Left ventricle myocardium inferior (tissue), 1 donor: ENCODE measurements at regions not wholly inside any gene's neighbourhood (a gene's known extent, or its start where the extent isn't known, plus 50 kb on each side); places are given as distances from the start of the nearest gene placed in this dataset.
"Not testable (repeated sequence)": the region's sequence is repeated elsewhere in the genome, so short reads cannot be mapped to it uniquely, and the experiment has no call there.

Experiments
- DNase-seq: peaks from one replicate; pipeline ENCODE4 v3.0.0-alpha.2; 2020
- H3K27ac ChIP-seq: fragments of 200-600 bp; replicated peaks from 2 replicates; pipeline ENCODE4 v1.8.0; 2021
- H3K27me3 ChIP-seq: fragments of 200-600 bp; 2 replicates; pipeline ENCODE4 v1.8.0; 2021; ENCODE audit warnings: low read depth
- H3K36me3 ChIP-seq: fragments of 200-600 bp; 2 replicates; pipeline ENCODE4 v1.8.0; 2021
- H3K4me1 ChIP-seq: fragments of 200-600 bp; 2 replicates; pipeline ENCODE4 v1.8.0; 2021
- H3K4me3 ChIP-seq: fragments of 200-600 bp; 2 replicates; pipeline ENCODE4 v1.8.0; 2021; ENCODE audit warnings: mild to moderate bottlenecking, moderate library complexity
- H3K9me3 ChIP-seq: fragments of 200-600 bp; replicated peaks from 2 replicates; pipeline ENCODE4 v1.8.0; 2021
- intact Hi-C: fragments of 100-400 bp; cut with micrococcal nuclease; formaldehyde crosslinking; loops from one replicate; pipeline ENCODE4 v1.11.0; 2022
- TF ChIP-seq, protein P1 (sequence below): fragments of 200-600 bp; IDR thresholded peaks from 2 replicates; pipeline ENCODE4 v1.8.0; 2021; ENCODE audit warnings: antibody characterized with exemption, mild to moderate bottlenecking, borderline replicate concordance
- donor health status: DM: no; HTN: yes; CAD: no; lungs with severe emphysema.

- intact Hi-C loops, result no loop called here
- H3K4me3 ChIP-seq, result no peak overlapping the region
- H3K9me3 ChIP-seq, result no peaks in the 10 kb centered on the region
- no peaks in the 10 kb centered on the region for H3K4me1 ChIP-seq
- TF ChIP-seq, protein P1, sequence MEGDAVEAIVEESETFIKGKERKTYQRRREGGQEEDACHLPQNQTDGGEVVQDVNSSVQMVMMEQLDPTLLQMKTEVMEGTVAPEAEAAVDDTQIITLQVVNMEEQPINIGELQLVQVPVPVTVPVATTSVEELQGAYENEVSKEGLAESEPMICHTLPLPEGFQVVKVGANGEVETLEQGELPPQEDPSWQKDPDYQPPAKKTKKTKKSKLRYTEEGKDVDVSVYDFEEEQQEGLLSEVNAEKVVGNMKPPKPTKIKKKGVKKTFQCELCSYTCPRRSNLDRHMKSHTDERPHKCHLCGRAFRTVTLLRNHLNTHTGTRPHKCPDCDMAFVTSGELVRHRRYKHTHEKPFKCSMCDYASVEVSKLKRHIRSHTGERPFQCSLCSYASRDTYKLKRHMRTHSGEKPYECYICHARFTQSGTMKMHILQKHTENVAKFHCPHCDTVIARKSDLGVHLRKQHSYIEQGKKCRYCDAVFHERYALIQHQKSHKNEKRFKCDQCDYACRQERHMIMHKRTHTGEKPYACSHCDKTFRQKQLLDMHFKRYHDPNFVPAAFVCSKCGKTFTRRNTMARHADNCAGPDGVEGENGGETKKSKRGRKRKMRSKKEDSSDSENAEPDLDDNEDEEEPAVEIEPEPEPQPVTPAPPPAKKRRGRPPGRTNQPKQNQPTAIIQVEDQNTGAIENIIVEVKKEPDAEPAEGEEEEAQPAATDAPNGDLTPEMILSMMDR, result no peak
- H3K36me3 ChIP-seq, result no peaks in the 10 kb centered on the region
- H3K27ac ChIP-seq, result no peak overlapping the region
- DNase-seq, result no peak
- peaks cover 42% of the 10 kb centered on the region for H3K27me3 ChIP-seq
These were observed 270.1 kb downstream of the EIPR1 start for GRCh38 chr2:3107567-3107966.

GRCh38 chr2:3105814-3106569 is 271.6 kb downstream of the EIPR1 start:
- intact Hi-C loops, result no loop called here
- Histone ChIP-seq H3K36me3 (no peaks in the 10 kb centered on the region), H3K4me3 (no peak overlapping the region), H3K27me3 (peaks cover 58% of the 10 kb centered on the region), H3K4me1 (no peaks in the 10 kb centered on the region), H3K27ac (no peak overlapping the region), H3K9me3 (no peaks in the 10 kb centered on the region)
- TF ChIP-seq, protein P1, result no peak
- no peak for DNase-seq

GRCh38 chr2:3104958-3105813 is 272.4 kb downstream of the EIPR1 start:
- DNase-seq, intact Hi-C loops: not testable (repeated sequence)

GRCh38 chr2:3104261-3104660 is 273.4 kb downstream of the EIPR1 start:
- TF ChIP-seq, protein P1, result no peak
- no peak overlapping the region for H3K27ac ChIP-seq
- H3K4me3 ChIP-seq, result no peak overlapping the region
- intact Hi-C loops, result no loop called here
- DNase-seq, result no peak
- no peaks in the 10 kb centered on the region for H3K4me1 ChIP-seq
- H3K9me3 ChIP-seq, result no peaks in the 10 kb centered on the region
- H3K27me3 ChIP-seq, result peaks cover 75% of the 10 kb centered on the region
- no peaks in the 10 kb centered on the region for H3K36me3 ChIP-seq

More at GRCh38 chr2:3104958-3105813, 272.4 kb downstream of the EIPR1 start:
- not testable (repeated sequence) for H3K36me3 ChIP-seq, H3K4me1 ChIP-seq, H3K4me3 ChIP-seq, H3K9me3 ChIP-seq, H3K27ac ChIP-seq
- H3K27me3 ChIP-seq, result peaks cover 66% of the 10 kb centered on the region

- no peak for DNase-seq
- H3K4me1 ChIP-seq, result no peaks in the 10 kb centered on the region
- H3K36me3 ChIP-seq, result no peaks in the 10 kb centered on the region
- TF ChIP-seq, protein P1, result no peak
- H3K9me3 ChIP-seq, result no peaks in the 10 kb centered on the region
- intact Hi-C loops, result no loop called here
- no peak overlapping the region for H3K27ac ChIP-seq
- peaks cover 85% of the 10 kb centered on the region for H3K27me3 ChIP-seq
- H3K4me3 ChIP-seq, result no peak overlapping the region
These were observed 274.6 kb downstream of the EIPR1 start for GRCh38 chr2:3102922-3103569.
